HEK293T (cell line): ENCODE measurements at regions not wholly inside any gene's neighbourhood (a gene's known extent, or its start where the extent isn't known, plus 50 kb on each side); places are given as distances from the start of the nearest gene placed in this dataset.

ENCODE experiments used
- ELF4 ChIP-seq: fragments of 450-650 bp; IDR thresholded peaks from 2 replicates; pipeline ENCODE4 v1.6.1; 2017; ENCODE audit warnings: antibody characterized with exemption
- TARDBP ChIP-seq: fragments of 450-650 bp; IDR thresholded peaks from 2 replicates; pipeline ENCODE4 v1.6.1; 2016
- TF ChIP-seq, protein P1 (sequence below): fragments of 450-650 bp; IDR thresholded peaks from 2 replicates; pipeline ENCODE4 v1.6.1; 2016

GRCh38 chr18:60943297-60943696, 389.9 kb upstream of the CDH20 start:
- TF ChIP-seq ELF4 (no peak), TARDBP (no peak)
- TF ChIP-seq, protein P1, sequence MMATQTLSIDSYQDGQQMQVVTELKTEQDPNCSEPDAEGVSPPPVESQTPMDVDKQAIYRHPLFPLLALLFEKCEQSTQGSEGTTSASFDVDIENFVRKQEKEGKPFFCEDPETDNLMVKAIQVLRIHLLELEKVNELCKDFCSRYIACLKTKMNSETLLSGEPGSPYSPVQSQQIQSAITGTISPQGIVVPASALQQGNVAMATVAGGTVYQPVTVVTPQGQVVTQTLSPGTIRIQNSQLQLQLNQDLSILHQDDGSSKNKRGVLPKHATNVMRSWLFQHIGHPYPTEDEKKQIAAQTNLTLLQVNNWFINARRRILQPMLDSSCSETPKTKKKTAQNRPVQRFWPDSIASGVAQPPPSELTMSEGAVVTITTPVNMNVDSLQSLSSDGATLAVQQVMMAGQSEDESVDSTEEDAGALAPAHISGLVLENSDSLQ = no peak
